ENCODE measurements at regions not wholly inside any gene's neighbourhood (a gene's known extent, or its start where the extent isn't known, plus 50 kb on each side); places are given as distances from the start of the nearest gene placed in this dataset.

- Histone ChIP-seq H3K9ac (ENCODE audit: low read length in 5 of 5) (no peak overlapping the region), H3K27ac (ENCODE audit: low read depth, low read length) (no peak overlapping the region), H3K27me3 (ENCODE audit: control insufficient read depth in 5 of 5, insufficient read depth in 4 of 5, low read length in 5 of 5) (no peaks in the 10 kb centered on the region), H3K4me1 (ENCODE audit: control insufficient read depth in 5 of 5, insufficient read depth in 5 of 5, low read length in 5 of 5) (no peaks in the 10 kb centered on the region), H3K4me3 (ENCODE audit: low read depth in 1 of 5, low read length in 5 of 5) (no peak overlapping the region), H3K36me3 (ENCODE audit: control insufficient read depth in 5 of 5, insufficient read depth in 5 of 5, low read length in 5 of 5) (no peaks in the 10 kb centered on the region), H3K9me3 (ENCODE audit: control insufficient read depth in 5 of 5, low read length in 5 of 5) (peaks cover 2 to 5% (median 3%) of the 10 kb centered on the region in 5 donors)
Measured at GRCh38 chr20:11976966-11977365, 59.3 kb downstream of the BTBD3 start.

- no peaks in the 10 kb centered on the region for H3K36me3 ChIP-seq (ENCODE audit: control insufficient read depth in 5 of 5, insufficient read depth in 5 of 5, low read length in 5 of 5)
- no peak overlapping the region for H3K4me3 ChIP-seq (ENCODE audit: low read depth in 1 of 5, low read length in 5 of 5)
- no peaks in the 10 kb centered on the region for H3K27me3 ChIP-seq (ENCODE audit: control insufficient read depth in 5 of 5, insufficient read depth in 4 of 5, low read length in 5 of 5)
- H3K27ac ChIP-seq (ENCODE audit: low read depth, low read length), result no peak overlapping the region
- no peaks in the 10 kb centered on the region for H3K4me1 ChIP-seq (ENCODE audit: control insufficient read depth in 5 of 5, insufficient read depth in 5 of 5, low read length in 5 of 5)
- H3K9me3 ChIP-seq (ENCODE audit: control insufficient read depth in 5 of 5, low read length in 5 of 5), result peaks cover 2 to 5% (median 3%) of the 10 kb centered on the region in 5 donors
- no peak overlapping the region for H3K9ac ChIP-seq (ENCODE audit: low read length in 5 of 5)
Measured at GRCh38 chr20:11978496-11978895, 60.8 kb downstream of the BTBD3 start.

- Histone ChIP-seq H3K9ac (ENCODE audit: low read length in 5 of 5) (no peak overlapping the region), H3K9me3 (ENCODE audit: control insufficient read depth in 5 of 5, low read length in 5 of 5) (peaks cover 2 to 5% (median 3%) of the 10 kb centered on the region in 5 donors), H3K27ac (ENCODE audit: low read depth, low read length) (no peak overlapping the region), H3K27me3 (ENCODE audit: control insufficient read depth in 5 of 5, insufficient read depth in 4 of 5, low read length in 5 of 5) (no peaks in the 10 kb centered on the region), H3K36me3 (ENCODE audit: control insufficient read depth in 5 of 5, insufficient read depth in 5 of 5, low read length in 5 of 5) (no peaks in the 10 kb centered on the region), H3K4me1 (ENCODE audit: control insufficient read depth in 5 of 5, insufficient read depth in 5 of 5, low read length in 5 of 5) (no peaks in the 10 kb centered on the region), H3K4me3 (ENCODE audit: low read depth in 1 of 5, low read length in 5 of 5) (no peak overlapping the region)
Measured at GRCh38 chr20:11979306-11979990, 61.8 kb downstream of the BTBD3 start.

GRCh38 chr20:11980263-11980662 is 62.6 kb downstream of the BTBD3 start:
- Histone ChIP-seq H3K9me3 (ENCODE audit: control insufficient read depth in 5 of 5, low read length in 5 of 5) (peaks cover 2 to 5% (median 3%) of the 10 kb centered on the region in 5 donors), H3K36me3 (ENCODE audit: control insufficient read depth in 5 of 5, insufficient read depth in 5 of 5, low read length in 5 of 5) (no peaks in the 10 kb centered on the region), H3K27ac (ENCODE audit: low read depth, low read length) (no peak overlapping the region), H3K4me1 (ENCODE audit: control insufficient read depth in 5 of 5, insufficient read depth in 5 of 5, low read length in 5 of 5) (no peaks in the 10 kb centered on the region), H3K4me3 (ENCODE audit: low read depth in 1 of 5, low read length in 5 of 5) (no peak overlapping the region), H3K9ac (ENCODE audit: low read length in 5 of 5) (no peak overlapping the region), H3K27me3 (ENCODE audit: control insufficient read depth in 5 of 5, insufficient read depth in 4 of 5, low read length in 5 of 5) (no peaks in the 10 kb centered on the region)

GRCh38 chr20:11981366-11981947 is 63.8 kb downstream of the BTBD3 start:
- no peak overlapping the region for H3K4me3 ChIP-seq (ENCODE audit: low read depth in 1 of 5, low read length in 5 of 5)
- H3K9ac ChIP-seq (ENCODE audit: low read length in 5 of 5), result no peak overlapping the region
- peaks cover 0 to 3% (median under 1%) of the 10 kb centered on the region in 5 donors for H3K9me3 ChIP-seq (ENCODE audit: control insufficient read depth in 5 of 5, low read length in 5 of 5)
- H3K27me3 ChIP-seq (ENCODE audit: control insufficient read depth in 5 of 5, insufficient read depth in 4 of 5, low read length in 5 of 5), result no peaks in the 10 kb centered on the region
- no peaks in the 10 kb centered on the region for H3K4me1 ChIP-seq (ENCODE audit: control insufficient read depth in 5 of 5, insufficient read depth in 5 of 5, low read length in 5 of 5)
- no peaks in the 10 kb centered on the region for H3K36me3 ChIP-seq (ENCODE audit: control insufficient read depth in 5 of 5, insufficient read depth in 5 of 5, low read length in 5 of 5)
- H3K27ac ChIP-seq (ENCODE audit: low read depth, low read length), result no peak overlapping the region

- H3K36me3 ChIP-seq (ENCODE audit: control insufficient read depth in 5 of 5, insufficient read depth in 5 of 5, low read length in 5 of 5), result no peaks in the 10 kb centered on the region
- no peaks in the 10 kb centered on the region for H3K4me1 ChIP-seq (ENCODE audit: control insufficient read depth in 5 of 5, insufficient read depth in 5 of 5, low read length in 5 of 5)
- H3K27ac ChIP-seq (ENCODE audit: low read depth, low read length), result no peak overlapping the region
- no peaks in the 10 kb centered on the region for H3K9me3 ChIP-seq (ENCODE audit: control insufficient read depth in 5 of 5, low read length in 5 of 5)
- H3K9ac ChIP-seq (ENCODE audit: low read length in 5 of 5), result no peak overlapping the region
- H3K4me3 ChIP-seq (ENCODE audit: low read depth in 1 of 5, low read length in 5 of 5), result no peak overlapping the region
- no peaks in the 10 kb centered on the region for H3K27me3 ChIP-seq (ENCODE audit: control insufficient read depth in 5 of 5, insufficient read depth in 4 of 5, low read length in 5 of 5)
Measured at GRCh38 chr20:11982289-11982954, 64.7 kb downstream of the BTBD3 start.

GRCh38 chr20:11982955-11983470 is 65.3 kb downstream of the BTBD3 start:
- no peak overlapping the region for H3K4me3 ChIP-seq (ENCODE audit: low read depth in 1 of 5, low read length in 5 of 5)
- H3K9ac ChIP-seq (ENCODE audit: low read length in 5 of 5), result no peak overlapping the region
- no peaks in the 10 kb centered on the region for H3K4me1 ChIP-seq (ENCODE audit: control insufficient read depth in 5 of 5, insufficient read depth in 5 of 5, low read length in 5 of 5)
- H3K36me3 ChIP-seq (ENCODE audit: control insufficient read depth in 5 of 5, insufficient read depth in 5 of 5, low read length in 5 of 5), result no peaks in the 10 kb centered on the region
- H3K27me3 ChIP-seq (ENCODE audit: control insufficient read depth in 5 of 5, insufficient read depth in 4 of 5, low read length in 5 of 5), result no peaks in the 10 kb centered on the region
- H3K27ac ChIP-seq (ENCODE audit: low read depth, low read length), result no peak overlapping the region
- H3K9me3 ChIP-seq (ENCODE audit: control insufficient read depth in 5 of 5, low read length in 5 of 5), result no peaks in the 10 kb centered on the region

- Histone ChIP-seq H3K36me3 (ENCODE audit: control insufficient read depth in 5 of 5, insufficient read depth in 5 of 5, low read length in 5 of 5) (no peaks in the 10 kb centered on the region), H3K4me3 (ENCODE audit: low read depth in 1 of 5, low read length in 5 of 5) (no peak overlapping the region), H3K27ac (ENCODE audit: low read depth, low read length) (no peak overlapping the region)
Measured at GRCh38 chr20:11986954-11987353, 69.3 kb downstream of the BTBD3 start.

GRCh38 chr20:11987526-11987925 is 69.8 kb downstream of the BTBD3 start:
- Histone ChIP-seq H3K9ac (ENCODE audit: low read length in 5 of 5) (no peak overlapping the region), H3K4me3 (ENCODE audit: low read depth in 1 of 5, low read length in 5 of 5) (no peak overlapping the region), H3K9me3 (ENCODE audit: control insufficient read depth in 5 of 5, low read length in 5 of 5) (no peaks in the 10 kb centered on the region), H3K27ac (ENCODE audit: low read depth, low read length) (no peak overlapping the region), H3K36me3 (ENCODE audit: control insufficient read depth in 5 of 5, insufficient read depth in 5 of 5, low read length in 5 of 5) (no peaks in the 10 kb centered on the region), H3K27me3 (ENCODE audit: control insufficient read depth in 5 of 5, insufficient read depth in 4 of 5, low read length in 5 of 5) (peaks cover 0 to 2% (median 0%) of the 10 kb centered on the region in 5 donors), H3K4me1 (ENCODE audit: control insufficient read depth in 5 of 5, insufficient read depth in 5 of 5, low read length in 5 of 5) (no peaks in the 10 kb centered on the region)

More at GRCh38 chr20:11986954-11987353, 69.3 kb downstream of the BTBD3 start:
- H3K4me1 ChIP-seq (ENCODE audit: control insufficient read depth in 5 of 5, insufficient read depth in 5 of 5, low read length in 5 of 5), result no peaks in the 10 kb centered on the region
- H3K9ac ChIP-seq (ENCODE audit: low read length in 5 of 5), result no peak overlapping the region
- peaks cover 0 to 2% (median 0%) of the 10 kb centered on the region in 5 donors for H3K27me3 ChIP-seq (ENCODE audit: control insufficient read depth in 5 of 5, insufficient read depth in 4 of 5, low read length in 5 of 5)
- H3K9me3 ChIP-seq (ENCODE audit: control insufficient read depth in 5 of 5, low read length in 5 of 5), result no peaks in the 10 kb centered on the region

Data from subcutaneous abdominal adipose tissue (tissue), 5 donors.